Adrenal gland (tissue), 9 donors: ENCODE measurements at regions not wholly inside any gene's neighbourhood (a gene's known extent, or its start where the extent isn't known, plus 50 kb on each side); places are given as distances from the start of the nearest gene placed in this dataset.
"Not testable (repeated sequence)": the region's sequence is repeated elsewhere in the genome, so short reads cannot be mapped to it uniquely, and the experiment has no call there.

Source experiments
- DNase-seq, 7 donors: peaks; one replicate each; pipeline ENCODE4 v3.0.0-alpha.2; 2019 to 2020
- H3K27ac ChIP-seq, 5 donors: fragments of 200-600 bp; sonication (generic) in 4 of 5; 1 replicate in 3 of 5; 2 replicates in 2 of 5; pipeline versions ENCODE4 v1.5.1 to v1.8.0; 2016 to 2020; ENCODE audit warnings: mild to moderate bottlenecking in 1 of 5
- H3K27me3 ChIP-seq: fragments of 200-600 bp; 2 replicates; pipeline ENCODE4 v1.8.0; 2021
- H3K36me3 ChIP-seq, 2 donors: fragments of 200-600 bp; replicated peaks in 1 of 2; 1 replicate in 1 of 2; 2 replicates in 1 of 2; pipeline versions ENCODE4 v1.5.1 to v1.8.0; 2018 to 2022
- H3K4me1 ChIP-seq, 2 donors: fragments of 200-600 bp; replicated peaks in 1 of 2; 1 replicate in 1 of 2; 2 replicates in 1 of 2; pipeline versions ENCODE4 v1.5.1 to v1.8.0; 2018 to 2021
- H3K4me3 ChIP-seq, 4 donors: fragments of 200-600 bp; sonication (generic) in 3 of 4; one replicate each; pipeline ENCODE4 v1.5.1; 2016 to 2018
- H3K9me3 ChIP-seq, 3 donors: fragments of 200-600 bp; sonication (generic) in 1 of 3; replicated peaks in 1 of 3; 1 replicate in 2 of 3; 2 replicates in 1 of 3; pipeline versions ENCODE4 v1.5.1 to v1.8.0; 2016 to 2021
- CTCF ChIP-seq, 6 experiments: fragments of 450-650 bp in 4 of 6; fragments of 200-600 bp in 2 of 6; sonication (generic) in 1 of 6; IDR thresholded peaks; 1 replicate in 5 of 6; 2 replicates in 1 of 6; pipeline versions ENCODE4 v1.5.1 to v1.8.0; 2016 to 2021; ENCODE audit warnings: antibody characterized with exemption in 6 of 6, mild to moderate bottlenecking in 2 of 6, moderate library complexity in 1 of 6
- POLR2A ChIP-seq, 2 donors: fragments of 450-650 bp; IDR thresholded peaks; one replicate each; pipeline ENCODE4 v1.6.1; 2017; ENCODE audit warnings: antibody characterized with exemption in 2 of 2, mild to moderate bottlenecking in 2 of 2, moderate library complexity in 1 of 2
- WGBS, 4 donors: extraction: QIAGEN DNeasy Blood & Tissue Kit in 2 of 4; methylation state at CpG; one replicate each; pipeline versions ENCODE4 v1.1.5 to v1.1.7; 2013 to 2017; 5-methylcytosine and 5-hydroxymethylcytosine counted together
- intact Hi-C, 2 donors: fragments of 100-400 bp; cut with DNase I; formaldehyde crosslinking; loops; one replicate each; pipeline versions ENCODE4 v1.14.1 to v1.15.0; 2022 to 2023
- donor health status: healthy with polysubstance abuse.
- donor health status: Bipolar disorder and iron deficiency.
- donor health status: DM: yes; HTN: yes; CAD: no.
- donor health status: DM: no; HTN: no; CAD: no.
- donor health status: DM: no; HTN: no; CAD: no.

- H3K4me1 ChIP-seq, result no peaks in the 10 kb centered on the region
- no peaks in the 10 kb centered on the region for H3K36me3 ChIP-seq
- DNase-seq, result no peak
- no peak overlapping the region for H3K4me3 ChIP-seq
- H3K9me3 ChIP-seq, result no peaks in the 10 kb centered on the region
- intact Hi-C loops, result no loop called here
- no peaks in the 10 kb centered on the region for H3K27me3 ChIP-seq
- TF ChIP-seq POLR2A (IDR thresholded peaks at IDR 0.05) (no peak), CTCF (IDR thresholded peaks at IDR 0.05) (no peak)
- WGBS, 4 donors, result 77 to 94% (median 88%) methylated on average over 3 of the region's 3 CpGs
- H3K27ac ChIP-seq, result no peak overlapping the region
These were observed 58.3 kb downstream of the MAFB start for GRCh38 chr20:40630713-40631112.

GRCh38 chr20:40630099-40630498 lies 58.9 kb downstream of the MAFB start:
- TF ChIP-seq POLR2A (IDR thresholded peaks at IDR 0.05), result no peak
- no peak for TF ChIP-seq CTCF (IDR thresholded peaks at IDR 0.05)
- H3K27ac ChIP-seq, result no peak overlapping the region
- H3K4me3 ChIP-seq, result no peak overlapping the region
- H3K4me1 ChIP-seq, result no peaks in the 10 kb centered on the region
- 93 to 98% (median 96%) methylated on average over 7 of the region's 7 CpGs for WGBS, 4 donors
- no peaks in the 10 kb centered on the region for H3K27me3 ChIP-seq
- intact Hi-C loops, result no loop called here
- DNase-seq, result no peak
- no peaks in the 10 kb centered on the region for H3K9me3 ChIP-seq
- no peaks in the 10 kb centered on the region for H3K36me3 ChIP-seq

GRCh38 chr20:40628877-40629276 lies 60.2 kb downstream of the MAFB start:
- no peaks in the 10 kb centered on the region for H3K4me1 ChIP-seq
- DNase-seq, result peak in 2 of 7 donors; percentile 23 to 27
- no peaks in the 10 kb centered on the region for H3K27me3 ChIP-seq
- WGBS, 4 donors, result 53 to 62% (median 56%) methylated on average over 10 of the region's 10 CpGs
- H3K36me3 ChIP-seq, result no peaks in the 10 kb centered on the region
- no peak overlapping the region for H3K27ac ChIP-seq
- TF ChIP-seq CTCF (IDR thresholded peaks at IDR 0.05) (no peak), POLR2A (IDR thresholded peaks at IDR 0.05) (no peak)
- no peaks in the 10 kb centered on the region for H3K9me3 ChIP-seq
- intact Hi-C loops, result no loop called here
- no peak overlapping the region for H3K4me3 ChIP-seq

GRCh38 chr20:40619053-40619452 lies 70.0 kb downstream of the MAFB start:
- H3K36me3 ChIP-seq, H3K4me3 ChIP-seq, H3K9me3 ChIP-seq, DNase-seq, H3K27me3 ChIP-seq, H3K27ac ChIP-seq, intact Hi-C loops, H3K4me1 ChIP-seq: not testable (repeated sequence)
- WGBS, 4 donors, result 84 to 95% (median 92%) methylated on average over 1 to 7 of the region's 7 CpGs

- intact Hi-C loops, result no loop called here
- TF ChIP-seq POLR2A (IDR thresholded peaks at IDR 0.05) (no peak), CTCF (IDR thresholded peaks at IDR 0.05) (no peak)
- H3K4me1 ChIP-seq, result no peaks in the 10 kb centered on the region
- H3K27ac ChIP-seq, result no peak overlapping the region
- DNase-seq, result no peak
- H3K36me3 ChIP-seq, result no peaks in the 10 kb centered on the region
- no peaks in the 10 kb centered on the region for H3K27me3 ChIP-seq
- H3K9me3 ChIP-seq, result no peaks in the 10 kb centered on the region
- WGBS, 4 donors, result 82 to 85% (median 84%) methylated on average over 6 of the region's 6 CpGs
- H3K4me3 ChIP-seq, result no peak overlapping the region
These were observed 71.4 kb downstream of the MAFB start for GRCh38 chr20:40617594-40617993.
